B cell (primary cell): ENCODE measurements at regions not wholly inside any gene's neighbourhood (a gene's known extent, or its start where the extent isn't known, plus 50 kb on each side); places are given as distances from the start of the nearest gene placed in this dataset.

Source experiments
- EZH2 ChIP-seq: IDR thresholded peaks from 2 replicates; pipeline ENCODE4 v1.6.1; 2012; ENCODE audit warnings: borderline replicate concordance, low read depth, mild to moderate bottlenecking, moderate library complexity, low read length; ENCODE audit not compliant: insufficient read depth, poor library complexity, severe bottlenecking
- TF ChIP-seq, protein P1 (sequence below): fragments of 200-600 bp; IDR thresholded peaks from one replicate; pipeline ENCODE4 v1.8.0; 2022; ENCODE audit warnings: antibody characterized with exemption, mild to moderate bottlenecking

DNA sequence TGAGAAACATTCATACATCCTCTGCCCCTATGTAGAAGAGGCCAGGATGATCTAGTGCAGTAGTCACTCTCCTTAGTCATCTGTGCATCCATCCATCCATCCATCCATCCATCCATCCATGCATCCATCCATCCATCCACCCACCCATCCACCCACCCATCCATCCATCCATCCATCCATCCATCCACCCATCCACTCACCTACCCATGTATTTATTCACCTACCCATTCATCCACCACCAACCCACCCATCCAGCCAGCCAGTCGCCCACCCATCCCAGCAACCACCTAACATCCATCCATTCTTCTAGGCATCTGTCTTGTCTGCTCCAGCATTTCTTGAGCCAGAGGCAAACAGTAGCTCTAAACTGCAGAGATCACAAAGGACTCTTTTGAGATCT lies 87.1 kb downstream of the MSX2 start:
- TF ChIP-seq, protein P1, sequence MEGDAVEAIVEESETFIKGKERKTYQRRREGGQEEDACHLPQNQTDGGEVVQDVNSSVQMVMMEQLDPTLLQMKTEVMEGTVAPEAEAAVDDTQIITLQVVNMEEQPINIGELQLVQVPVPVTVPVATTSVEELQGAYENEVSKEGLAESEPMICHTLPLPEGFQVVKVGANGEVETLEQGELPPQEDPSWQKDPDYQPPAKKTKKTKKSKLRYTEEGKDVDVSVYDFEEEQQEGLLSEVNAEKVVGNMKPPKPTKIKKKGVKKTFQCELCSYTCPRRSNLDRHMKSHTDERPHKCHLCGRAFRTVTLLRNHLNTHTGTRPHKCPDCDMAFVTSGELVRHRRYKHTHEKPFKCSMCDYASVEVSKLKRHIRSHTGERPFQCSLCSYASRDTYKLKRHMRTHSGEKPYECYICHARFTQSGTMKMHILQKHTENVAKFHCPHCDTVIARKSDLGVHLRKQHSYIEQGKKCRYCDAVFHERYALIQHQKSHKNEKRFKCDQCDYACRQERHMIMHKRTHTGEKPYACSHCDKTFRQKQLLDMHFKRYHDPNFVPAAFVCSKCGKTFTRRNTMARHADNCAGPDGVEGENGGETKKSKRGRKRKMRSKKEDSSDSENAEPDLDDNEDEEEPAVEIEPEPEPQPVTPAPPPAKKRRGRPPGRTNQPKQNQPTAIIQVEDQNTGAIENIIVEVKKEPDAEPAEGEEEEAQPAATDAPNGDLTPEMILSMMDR: no peak
- no peak for TF ChIP-seq EZH2
